GM12878 (cell line): ENCODE measurements at regions not wholly inside any gene's neighbourhood (a gene's known extent, or its start where the extent isn't known, plus 50 kb on each side); places are given as distances from the start of the nearest gene placed in this dataset.

Source experiments
- ATAC-seq: fragments of 200-7000 bp; cut with Tn5 transposase; 3 replicates; pipeline ENCODE4 v1.9.1; 2020; ENCODE audit warnings: mild to moderate bottlenecking, moderate library complexity
- BruUV-seq: library from RNA; stranded (reverse); fragments of 400-500 nt; replicated peaks from 2 replicates; lab custom pipeline; 2021; lab: Mats Ljungman, UMichigan
- CTCF ChIA-PET: fragments of 300-600 bp; sonication (Branson Sonifier 250); formaldehyde crosslinking; extraction: SDS; loops from one replicate; lab custom pipeline; 2021; ENCODE audit warnings: inconsistent platforms; lab: Yijun Ruan, JAX
- POLR2A ChIA-PET: fragments of 350-600 bp; formaldehyde crosslinking; extraction: SDS; loops from one replicate; lab custom pipeline; 2021; ENCODE audit warnings: inconsistent platforms; lab: Charles Lee
- RAD21 ChIA-PET: fragments of 300-600 bp; sonication (Branson Sonifier 250); formaldehyde crosslinking; loops from one replicate; lab custom pipeline; 2023; ENCODE audit warnings: antibody characterized with exemption; ENCODE audit not compliant: unreplicated experiment; lab: Charles Lee
- SMC1A ChIA-PET: fragments of 300-600 bp; sonication (Branson Sonifier 250); formaldehyde crosslinking; loops from one replicate; lab custom pipeline; 2023; ENCODE audit not compliant: unreplicated experiment, uncharacterized antibody; lab: Charles Lee
- DNase-seq: peaks from one replicate; pipeline ENCODE4 v3.0.0-alpha.2; 2011; ENCODE audit warnings: low read depth, low spot score
- FAIRE-seq: peaks from 3 replicates; lab custom pipeline; 2011; peaks lifted over from hg19 to GRCh38; lab: Jason Lieb, UNC
- H2AFZ ChIP-seq: 2 replicates; pipeline ENCODE4 v1.6.0; 2011; ENCODE audit warnings: low read depth, low read length, control low read depth; ENCODE audit not compliant: control insufficient read depth
- H3K27ac ChIP-seq: 2 replicates; pipeline ENCODE4 v1.5.1; 2011; ENCODE audit warnings: control low read depth; ENCODE audit not compliant: control insufficient read depth, insufficient read depth
- H3K27me3 ChIP-seq, 2 experiments: replicated peaks in 1 of 2; 2 replicates each; pipeline versions ENCODE4 v1.6.0 to v1.6.1; 2011; ENCODE audit warnings: low read length in 1 of 2; ENCODE audit not compliant: control insufficient read depth in 2 of 2, insufficient read depth in 2 of 2
- H3K36me3 ChIP-seq, 2 experiments: 2 replicates each; pipeline ENCODE4 v1.5.1; 2011; ENCODE audit warnings: low read length in 1 of 2; ENCODE audit not compliant: control insufficient read depth in 2 of 2, insufficient read depth in 2 of 2
- H3K4me1 ChIP-seq: 2 replicates; pipeline ENCODE4 v1.6.1; 2011; ENCODE audit warnings: mild to moderate bottlenecking, low read length, moderate library complexity, mixed read lengths; ENCODE audit not compliant: control insufficient read depth, insufficient read depth
- H3K4me2 ChIP-seq: 2 replicates; pipeline ENCODE4 v1.6.0; 2011; ENCODE audit warnings: control low read depth; ENCODE audit not compliant: control insufficient read depth, insufficient read depth
- H3K4me3 ChIP-seq: fragments of 200-600 bp; sonication (generic); 2 replicates; pipeline ENCODE4 v1.5.1; 2016
- H3K79me2 ChIP-seq: 2 replicates; pipeline ENCODE4 v1.6.0; 2011; ENCODE audit warnings: low read length; ENCODE audit not compliant: control insufficient read depth, insufficient read depth
- H3K9ac ChIP-seq: 2 replicates; pipeline ENCODE4 v1.8.0; 2011; ENCODE audit warnings: low read length, control low read depth, mixed read lengths; ENCODE audit not compliant: control insufficient read depth, insufficient read depth
- H3K9me3 ChIP-seq: replicated peaks from 3 replicates; pipeline ENCODE4 v1.5.1; 2011; ENCODE audit warnings: mild to moderate bottlenecking, low read length; ENCODE audit not compliant: control insufficient read depth, insufficient read depth
- H4K20me1 ChIP-seq: 2 replicates; pipeline ENCODE4 v1.6.0; 2011; ENCODE audit not compliant: control insufficient read depth, insufficient read depth
- ATF3 ChIP-seq: IDR thresholded peaks from 2 replicates; pipeline ENCODE4 v1.6.1; 2011; ENCODE audit warnings: low read depth, mild to moderate bottlenecking, low read length, moderate library complexity, borderline replicate concordance; ENCODE audit errors: extremely low read depth
- BHLHE40 ChIP-seq, 2 experiments: fragments of 450-650 bp in 1 of 2; IDR thresholded peaks; 2 replicates each; pipeline ENCODE4 v1.6.1; 2011 to 2017; ENCODE audit warnings: low read depth in 2 of 2, borderline replicate concordance in 1 of 2, improper control_type of control experiment in 1 of 2, low read length in 1 of 2, mild to moderate bottlenecking in 1 of 2
- CEBPB ChIP-seq, 2 experiments: fragments of 150-350 bp in 1 of 2; IDR thresholded peaks; 2 replicates each; pipeline ENCODE4 v1.6.1; 2012 to 2014; ENCODE audit warnings: low read depth in 2 of 2, low read length in 2 of 2, borderline replicate concordance in 1 of 2, inconsistent platforms in 1 of 2
- DPF2 ChIP-seq: fragments of 450-650 bp; IDR thresholded peaks from 2 replicates; pipeline ENCODE4 v1.6.1; 2017; ENCODE audit warnings: mild to moderate bottlenecking
- E2F8 ChIP-seq: fragments of 450-650 bp; IDR thresholded peaks from 2 replicates; pipeline ENCODE4 v1.6.1; 2018; ENCODE audit warnings: mild to moderate bottlenecking, low read depth, moderate library complexity; ENCODE audit not compliant: partially characterized antibody
- EED ChIP-seq: sonication (generic); IDR thresholded peaks from 2 replicates; pipeline ENCODE4 v1.6.1; 2016; ENCODE audit warnings: antibody characterized with exemption, low read depth
- ESRRA ChIP-seq: IDR thresholded peaks from 2 replicates; pipeline ENCODE4 v1.6.1; 2012; ENCODE audit warnings: mild to moderate bottlenecking, low read length, improper control_type of control experiment
- HDAC2 ChIP-seq: fragments of 200-600 bp; sonication (generic); IDR thresholded peaks from 2 replicates; pipeline ENCODE4 v1.6.1; 2017
- MYB ChIP-seq: fragments of 150-350 bp; IDR thresholded peaks from 2 replicates; pipeline ENCODE4 v1.6.1; 2014; ENCODE audit warnings: mild to moderate bottlenecking, low read depth, low read length, borderline replicate concordance
- NRF1 ChIP-seq: conservative IDR thresholded peaks from 2 replicates; pipeline ENCODE4 v1.6.1; 2011; ENCODE audit warnings: mild to moderate bottlenecking, low read depth, low read length, improper control_type of control experiment
- TARDBP ChIP-seq: IDR thresholded peaks from 2 replicates; pipeline ENCODE4 v1.6.1; 2016; ENCODE audit warnings: borderline replicate concordance
- ZNF274 ChIP-seq: IDR thresholded peaks from one replicate; pipeline ENCODE4 v1.8.0; 2011; ENCODE audit not compliant: insufficient read length, insufficient read depth
- ZNF622 ChIP-seq: fragments of 450-650 bp; IDR thresholded peaks from 2 replicates; pipeline ENCODE4 v1.6.1; 2017; ENCODE audit warnings: mild to moderate bottlenecking, inconsistent platforms
- WGBS: methylation state at CpG from one replicate; pipeline ENCODE4 v1.1.6; 2016; ENCODE audit warnings: low lambda C conversion rate; ENCODE audit not compliant: insufficient replicate concordance, insufficient coverage; ENCODE audit errors: missing lambda C conversion rate; 5-methylcytosine and 5-hydroxymethylcytosine counted together
- in situ Hi-C: fragments of 300-500 bp; cut with MboI; formaldehyde crosslinking; loops from 9 replicates; pipeline ENCODE4 v1.14.3; 2018; ENCODE audit warnings: mixed read lengths
- intact Hi-C: fragments of 100-400 bp; cut with micrococcal nuclease; formaldehyde crosslinking; loops from one replicate; pipeline ENCODE4 v1.14.2; 2022; ENCODE audit not compliant: unreplicated experiment
- TF ChIP-seq, protein P1 (sequence below): IDR thresholded peaks from 2 replicates; pipeline ENCODE4 v1.6.1; 2012; ENCODE audit warnings: low read length, inconsistent platforms
- TF ChIP-seq, protein P2 (sequence below): IDR thresholded peaks from 2 replicates; pipeline ENCODE4 v1.6.1; 2012; ENCODE audit warnings: improper control_type of control experiment, low read depth, low read length; ENCODE audit not compliant: insufficient replicate concordance

GRCh38 chrX:43586830-43587229, 69.3 kb upstream of the MAOA start (continued):
- TF ChIP-seq, protein P1, sequence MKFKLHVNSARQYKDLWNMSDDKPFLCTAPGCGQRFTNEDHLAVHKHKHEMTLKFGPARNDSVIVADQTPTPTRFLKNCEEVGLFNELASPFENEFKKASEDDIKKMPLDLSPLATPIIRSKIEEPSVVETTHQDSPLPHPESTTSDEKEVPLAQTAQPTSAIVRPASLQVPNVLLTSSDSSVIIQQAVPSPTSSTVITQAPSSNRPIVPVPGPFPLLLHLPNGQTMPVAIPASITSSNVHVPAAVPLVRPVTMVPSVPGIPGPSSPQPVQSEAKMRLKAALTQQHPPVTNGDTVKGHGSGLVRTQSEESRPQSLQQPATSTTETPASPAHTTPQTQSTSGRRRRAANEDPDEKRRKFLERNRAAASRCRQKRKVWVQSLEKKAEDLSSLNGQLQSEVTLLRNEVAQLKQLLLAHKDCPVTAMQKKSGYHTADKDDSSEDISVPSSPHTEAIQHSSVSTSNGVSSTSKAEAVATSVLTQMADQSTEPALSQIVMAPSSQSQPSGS, result no peak
- no peak for TF ChIP-seq NRF1
- TF ChIP-seq CEBPB (IDR thresholded peaks at IDR 0.05; ENCODE audit: borderline replicate concordance in 1 of 2, low read depth in 2 of 2, low read length in 2 of 2), result no peak
- no peak for TF ChIP-seq ATF3
- no peak for TF ChIP-seq ZNF274
- no peak for TF ChIP-seq BHLHE40 (IDR thresholded peaks at IDR 0.05; ENCODE audit: borderline replicate concordance in 1 of 2, low read depth in 2 of 2, low read length in 1 of 2)
- TF ChIP-seq EED, result no peak
- TF ChIP-seq TARDBP, result no peak
- TF ChIP-seq MYB, result no peak

DNA sequence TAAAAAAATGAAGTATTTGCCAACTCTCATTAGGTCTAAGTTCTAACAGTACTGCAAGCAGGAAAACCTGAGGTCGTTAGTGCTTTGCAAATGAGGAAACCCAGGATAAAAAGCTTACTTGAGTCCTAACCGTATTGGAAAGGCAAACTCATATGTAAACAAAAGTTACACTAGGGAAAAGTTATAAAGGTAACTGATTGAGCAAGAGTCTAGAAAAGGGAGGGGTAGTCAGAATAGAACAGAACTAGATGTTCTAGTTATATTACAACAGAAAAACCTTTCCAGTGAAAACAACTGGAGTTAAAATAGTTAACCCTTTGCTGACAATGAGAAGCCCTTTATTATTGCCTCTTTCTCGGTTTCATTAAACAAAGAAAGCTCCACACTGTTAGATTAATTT, 66.4 kb upstream of the MAOA start:
- H3K36me3 ChIP-seq, result no peaks in the 10 kb centered on the region
- H3K4me2 ChIP-seq, result no peak overlapping the region
- intact Hi-C loops, result no loop called here
- ChIA-PET POLR2A (no interaction called here), RAD21 (no interaction called here), SMC1A (no interaction called here), CTCF (no interaction called here)
- H3K79me2 ChIP-seq, result no peaks in the 10 kb centered on the region
- H3K27ac ChIP-seq, result no peak overlapping the region
- no peak for FAIRE-seq
- no peak overlapping the region for H3K4me3 ChIP-seq
- in situ Hi-C loops, result no loop called here
- ATAC-seq, result no peak
- 11% methylated on average over 3 of the region's 3 CpGs for WGBS
- H3K27me3 ChIP-seq, result no peaks in the 10 kb centered on the region
- no peak for DNase-seq
- no peak overlapping the region for H2AFZ ChIP-seq
- no peaks in the 10 kb centered on the region for H3K9me3 ChIP-seq
- no peak overlapping the region for H3K9ac ChIP-seq
- no peaks in the 10 kb centered on the region for H3K4me1 ChIP-seq
- H4K20me1 ChIP-seq, result no peaks in the 10 kb centered on the region
- no TSS peak for BruUV-seq
- TF ChIP-seq DPF2 (no peak), ESRRA (no peak), ZNF622 (no peak), CEBPB (IDR thresholded peaks at IDR 0.05; ENCODE audit: borderline replicate concordance in 1 of 2, low read depth in 2 of 2, low read length in 2 of 2) (no peak), E2F8 (no peak), HDAC2 (no peak)
- TF ChIP-seq, protein P2, sequence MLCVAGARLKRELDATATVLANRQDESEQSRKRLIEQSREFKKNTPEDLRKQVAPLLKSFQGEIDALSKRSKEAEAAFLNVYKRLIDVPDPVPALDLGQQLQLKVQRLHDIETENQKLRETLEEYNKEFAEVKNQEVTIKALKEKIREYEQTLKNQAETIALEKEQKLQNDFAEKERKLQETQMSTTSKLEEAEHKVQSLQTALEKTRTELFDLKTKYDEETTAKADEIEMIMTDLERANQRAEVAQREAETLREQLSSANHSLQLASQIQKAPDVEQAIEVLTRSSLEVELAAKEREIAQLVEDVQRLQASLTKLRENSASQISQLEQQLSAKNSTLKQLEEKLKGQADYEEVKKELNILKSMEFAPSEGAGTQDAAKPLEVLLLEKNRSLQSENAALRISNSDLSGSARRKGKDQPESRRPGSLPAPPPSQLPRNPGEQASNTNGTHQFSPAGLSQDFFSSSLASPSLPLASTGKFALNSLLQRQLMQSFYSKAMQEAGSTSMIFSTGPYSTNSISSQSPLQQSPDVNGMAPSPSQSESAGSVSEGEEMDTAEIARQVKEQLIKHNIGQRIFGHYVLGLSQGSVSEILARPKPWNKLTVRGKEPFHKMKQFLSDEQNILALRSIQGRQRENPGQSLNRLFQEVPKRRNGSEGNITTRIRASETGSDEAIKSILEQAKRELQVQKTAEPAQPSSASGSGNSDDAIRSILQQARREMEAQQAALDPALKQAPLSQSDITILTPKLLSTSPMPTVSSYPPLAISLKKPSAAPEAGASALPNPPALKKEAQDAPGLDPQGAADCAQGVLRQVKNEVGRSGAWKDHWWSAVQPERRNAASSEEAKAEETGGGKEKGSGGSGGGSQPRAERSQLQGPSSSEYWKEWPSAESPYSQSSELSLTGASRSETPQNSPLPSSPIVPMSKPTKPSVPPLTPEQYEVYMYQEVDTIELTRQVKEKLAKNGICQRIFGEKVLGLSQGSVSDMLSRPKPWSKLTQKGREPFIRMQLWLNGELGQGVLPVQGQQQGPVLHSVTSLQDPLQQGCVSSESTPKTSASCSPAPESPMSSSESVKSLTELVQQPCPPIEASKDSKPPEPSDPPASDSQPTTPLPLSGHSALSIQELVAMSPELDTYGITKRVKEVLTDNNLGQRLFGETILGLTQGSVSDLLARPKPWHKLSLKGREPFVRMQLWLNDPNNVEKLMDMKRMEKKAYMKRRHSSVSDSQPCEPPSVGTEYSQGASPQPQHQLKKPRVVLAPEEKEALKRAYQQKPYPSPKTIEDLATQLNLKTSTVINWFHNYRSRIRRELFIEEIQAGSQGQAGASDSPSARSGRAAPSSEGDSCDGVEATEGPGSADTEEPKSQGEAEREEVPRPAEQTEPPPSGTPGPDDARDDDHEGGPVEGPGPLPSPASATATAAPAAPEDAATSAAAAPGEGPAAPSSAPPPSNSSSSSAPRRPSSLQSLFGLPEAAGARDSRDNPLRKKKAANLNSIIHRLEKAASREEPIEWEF, result no peak
